SK-N-MC (cell line): ENCODE measurements at regions not wholly inside any gene's neighbourhood (a gene's known extent, or its start where the extent isn't known, plus 50 kb on each side); places are given as distances from the start of the nearest gene placed in this dataset.

Experiments
- EZH2 ChIP-seq: fragments of 200-600 bp; sonication (generic); IDR thresholded peaks from one replicate; pipeline ENCODE4 v1.6.1; 2017; ENCODE audit warnings: antibody characterized with exemption
- FOXP2 ChIP-seq: optimal IDR thresholded peaks from 2 replicates; pipeline ENCODE3; 2011; ENCODE audit warnings: mild to moderate bottlenecking, moderate library complexity; ENCODE audit not compliant: insufficient read depth; ENCODE audit errors: extremely low read length, control extremely low read depth
- POLR2AphosphoS5 ChIP-seq: IDR thresholded peaks from 2 replicates; pipeline ENCODE4 v1.6.1; 2012; ENCODE audit warnings: mild to moderate bottlenecking, low read depth, low read length, borderline replicate concordance

- TF ChIP-seq POLR2AphosphoS5: no peak
- TF ChIP-seq EZH2: no peak
- TF ChIP-seq FOXP2: no peak
Measured at GRCh38 chr1:184192796-184193195, 141.3 kb downstream of the TSEN15 start.
